Kidney epithelial cell (primary cell): ENCODE measurements at regions not wholly inside any gene's neighbourhood (a gene's known extent, or its start where the extent isn't known, plus 50 kb on each side); places are given as distances from the start of the nearest gene placed in this dataset.

ENCODE experiments used
- DNase-seq: peaks from one replicate; pipeline ENCODE4 v3.0.0-alpha.2; 2010; ENCODE audit warnings: low read depth
- H3K27me3 ChIP-seq: 2 replicates; pipeline ENCODE4 v1.6.0; 2011; ENCODE audit warnings: low read length; ENCODE audit not compliant: control insufficient read depth, insufficient read depth
- H3K36me3 ChIP-seq: 2 replicates; pipeline ENCODE4 v1.5.1; 2011; ENCODE audit warnings: low read length; ENCODE audit not compliant: control insufficient read depth, insufficient read depth
- H3K4me3 ChIP-seq: 2 replicates; pipeline ENCODE4 v1.5.1; 2011; ENCODE audit warnings: low read depth, mild to moderate bottlenecking, control low read depth, low read length
- TF ChIP-seq, protein P1 (sequence below): IDR thresholded peaks from 2 replicates; pipeline ENCODE4 v1.5.1; 2011; ENCODE audit warnings: mild to moderate bottlenecking, moderate library complexity, low read length, control low read depth, inconsistent platforms; ENCODE audit not compliant: insufficient read depth, poor library complexity, severe bottlenecking

DNA sequence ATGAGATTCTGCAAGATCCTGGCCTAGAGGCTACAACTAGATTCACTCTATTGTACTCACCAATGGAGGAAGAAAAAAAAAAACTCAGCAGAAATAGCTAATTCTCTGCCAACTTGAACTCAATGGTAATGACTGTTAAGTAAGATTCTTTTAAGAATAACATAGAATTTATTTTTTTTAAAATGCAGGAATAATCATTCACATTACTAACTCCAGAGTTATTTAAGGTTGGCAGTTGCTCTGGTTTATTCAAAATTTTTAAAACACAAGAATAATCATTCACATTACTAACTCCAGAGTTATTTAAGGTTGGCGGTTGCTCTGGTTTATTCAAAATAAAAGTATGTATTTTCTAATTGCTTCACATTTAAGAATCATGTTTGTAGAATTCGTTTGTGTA, 1071.9 kb downstream of the IGSF11 start:
- TF ChIP-seq, protein P1, sequence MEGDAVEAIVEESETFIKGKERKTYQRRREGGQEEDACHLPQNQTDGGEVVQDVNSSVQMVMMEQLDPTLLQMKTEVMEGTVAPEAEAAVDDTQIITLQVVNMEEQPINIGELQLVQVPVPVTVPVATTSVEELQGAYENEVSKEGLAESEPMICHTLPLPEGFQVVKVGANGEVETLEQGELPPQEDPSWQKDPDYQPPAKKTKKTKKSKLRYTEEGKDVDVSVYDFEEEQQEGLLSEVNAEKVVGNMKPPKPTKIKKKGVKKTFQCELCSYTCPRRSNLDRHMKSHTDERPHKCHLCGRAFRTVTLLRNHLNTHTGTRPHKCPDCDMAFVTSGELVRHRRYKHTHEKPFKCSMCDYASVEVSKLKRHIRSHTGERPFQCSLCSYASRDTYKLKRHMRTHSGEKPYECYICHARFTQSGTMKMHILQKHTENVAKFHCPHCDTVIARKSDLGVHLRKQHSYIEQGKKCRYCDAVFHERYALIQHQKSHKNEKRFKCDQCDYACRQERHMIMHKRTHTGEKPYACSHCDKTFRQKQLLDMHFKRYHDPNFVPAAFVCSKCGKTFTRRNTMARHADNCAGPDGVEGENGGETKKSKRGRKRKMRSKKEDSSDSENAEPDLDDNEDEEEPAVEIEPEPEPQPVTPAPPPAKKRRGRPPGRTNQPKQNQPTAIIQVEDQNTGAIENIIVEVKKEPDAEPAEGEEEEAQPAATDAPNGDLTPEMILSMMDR = no peak

DNA sequence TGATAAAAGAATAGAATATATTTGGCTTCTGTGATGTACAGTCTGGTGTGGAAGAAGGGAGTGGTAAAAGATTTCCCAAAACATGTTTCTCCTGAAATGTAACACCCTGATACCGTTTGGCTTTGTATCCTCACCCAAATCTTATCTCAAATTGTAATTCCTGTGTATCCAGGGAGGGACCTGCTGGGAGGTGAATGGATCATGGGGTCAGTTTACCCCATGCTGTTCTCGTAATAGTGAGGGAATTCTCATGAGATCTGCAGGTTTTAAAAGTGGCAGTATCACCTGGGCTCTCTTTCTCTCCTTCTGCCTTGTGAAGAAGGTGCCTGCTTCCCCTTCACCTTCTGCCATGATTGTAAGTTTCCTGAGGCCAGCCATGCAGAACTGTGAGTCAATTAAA, 1070.8 kb downstream of the IGSF11 start:
- no peak overlapping the region for H3K4me3 ChIP-seq
- H3K27me3 ChIP-seq = no peaks in the 10 kb centered on the region
- DNase-seq = no peak
- H3K36me3 ChIP-seq = no peaks in the 10 kb centered on the region
- TF ChIP-seq, protein P1 = no peak

More for the DNA sequence above, 1071.9 kb downstream of the IGSF11 start:
- no peaks in the 10 kb centered on the region for H3K36me3 ChIP-seq
- no peak for DNase-seq
- no peaks in the 10 kb centered on the region for H3K27me3 ChIP-seq
- no peak overlapping the region for H3K4me3 ChIP-seq

DNA sequence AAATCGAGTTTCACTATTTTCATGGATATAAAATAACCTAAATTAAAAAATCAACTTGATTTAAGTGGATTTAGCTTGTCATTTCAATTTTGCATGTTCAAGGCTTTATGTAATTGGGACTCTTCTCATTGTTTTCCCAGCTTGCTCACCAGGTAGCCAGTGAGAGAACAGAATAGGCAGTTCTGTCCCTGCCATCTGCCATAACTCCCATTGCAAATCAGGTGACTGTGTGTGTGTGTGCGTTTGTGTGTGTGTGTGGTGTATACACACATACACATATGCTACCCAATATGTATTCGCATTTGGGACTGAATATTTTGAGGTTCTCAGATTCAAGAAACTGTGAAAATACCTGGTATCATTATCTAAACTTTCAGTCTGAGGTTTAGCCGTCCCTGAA, 1069.8 kb downstream of the IGSF11 start:
- TF ChIP-seq, protein P1 = no peak
- no peaks in the 10 kb centered on the region for H3K27me3 ChIP-seq
- no peak for DNase-seq
- no peak overlapping the region for H3K4me3 ChIP-seq
- H3K36me3 ChIP-seq = no peaks in the 10 kb centered on the region

DNA sequence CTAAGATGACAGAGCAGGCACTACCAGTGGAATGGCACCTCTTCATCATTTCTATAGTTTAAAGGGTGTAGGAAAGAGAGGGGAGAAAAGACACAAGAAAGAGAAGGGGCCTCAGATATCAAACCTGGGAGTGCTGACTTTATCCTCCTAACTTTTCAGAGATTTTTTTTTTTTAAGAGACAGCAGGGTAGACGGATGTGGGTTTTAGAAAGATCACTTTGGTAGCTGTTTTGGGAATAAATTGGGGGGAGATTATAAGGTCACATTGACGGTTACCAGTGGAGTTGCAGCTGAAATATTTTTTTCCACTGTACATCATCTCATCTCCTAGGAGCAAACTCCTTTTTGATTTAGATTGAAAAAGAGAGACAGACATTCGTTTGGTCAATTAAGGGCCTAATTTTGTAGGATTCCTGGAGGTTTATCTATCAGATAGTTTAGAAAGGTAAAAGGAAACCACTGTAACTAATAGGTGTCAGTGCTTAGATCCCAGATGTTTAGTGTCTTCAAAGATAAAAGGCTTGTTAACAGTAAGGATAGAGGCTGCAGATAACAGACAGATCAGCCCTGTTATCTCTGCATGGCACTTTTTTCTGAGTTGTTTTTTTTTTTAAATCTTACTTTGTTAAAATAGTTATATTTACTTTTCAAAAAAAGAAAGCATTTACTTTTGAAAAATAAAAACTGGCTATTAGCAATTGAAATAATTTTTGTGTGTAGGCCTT, 1057.0 kb downstream of the IGSF11 start:
- H3K36me3 ChIP-seq = no peaks in the 10 kb centered on the region
- H3K4me3 ChIP-seq = no peak overlapping the region
- no peak for DNase-seq
- TF ChIP-seq, protein P1 = no peak
- no peaks in the 10 kb centered on the region for H3K27me3 ChIP-seq

DNA sequence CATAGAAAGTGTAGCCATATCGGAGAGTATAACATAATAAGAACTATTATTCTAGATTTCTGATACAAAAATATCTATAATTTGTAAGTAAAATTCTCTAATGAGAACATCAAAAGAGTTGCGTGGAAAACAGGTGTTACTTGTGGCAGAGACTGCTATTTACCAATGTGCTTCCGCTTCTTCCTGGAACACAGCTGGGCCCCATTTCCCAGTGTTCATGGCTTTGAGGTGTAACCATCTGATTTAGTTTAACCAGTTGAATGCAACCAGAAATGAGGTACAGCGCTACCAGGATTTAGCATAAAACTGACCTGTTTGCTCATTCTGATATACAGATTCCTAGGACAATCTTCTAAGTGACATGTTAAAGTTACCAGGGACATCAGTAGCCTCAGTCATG, 1055.2 kb downstream of the IGSF11 start:
- no peaks in the 10 kb centered on the region for H3K36me3 ChIP-seq
- no peak for DNase-seq
- no peak overlapping the region for H3K4me3 ChIP-seq
- TF ChIP-seq, protein P1 = no peak
- no peaks in the 10 kb centered on the region for H3K27me3 ChIP-seq

DNA sequence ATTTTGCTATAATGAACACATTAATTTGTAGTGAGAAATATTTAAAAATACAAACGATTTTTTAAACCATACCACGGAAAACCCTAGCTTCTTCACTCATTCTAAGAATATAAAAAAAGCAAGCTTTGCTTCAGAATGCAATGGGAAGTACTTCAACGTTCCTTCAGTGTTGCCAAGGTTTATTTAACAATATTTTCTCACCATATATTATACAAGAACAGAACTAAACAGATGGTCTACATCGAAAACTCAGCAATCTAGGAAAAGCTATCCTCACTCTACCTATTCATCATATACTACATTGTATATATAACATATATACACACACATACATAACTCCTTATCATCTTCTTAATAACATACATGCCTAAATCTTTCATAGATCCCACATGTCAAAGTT, 1047.4 kb downstream of the IGSF11 start:
- Histone ChIP-seq H3K36me3 (no peaks in the 10 kb centered on the region), H3K27me3 (no peaks in the 10 kb centered on the region), H3K4me3 (no peak overlapping the region)
- DNase-seq = no peak
- TF ChIP-seq, protein P1 = no peak
